Stimulated activated CD4-positive, alpha-beta T cell treated with anti-CD3 and anti-CD28 coated beads, Interleukin-1b, Interleukin-23, amount 100 ng/mL, for 1 hour (primary cell): ENCODE measurements at regions not wholly inside any gene's neighbourhood (a gene's known extent, or its start where the extent isn't known, plus 50 kb on each side); places are given as distances from the start of the nearest gene placed in this dataset.

Experiments used
- DNase-seq, 2 donors: peaks; one replicate each; pipeline ENCODE4 v3.0.0-alpha.2; 2020; ENCODE audit warnings: low read depth in 2 of 2

DNA sequence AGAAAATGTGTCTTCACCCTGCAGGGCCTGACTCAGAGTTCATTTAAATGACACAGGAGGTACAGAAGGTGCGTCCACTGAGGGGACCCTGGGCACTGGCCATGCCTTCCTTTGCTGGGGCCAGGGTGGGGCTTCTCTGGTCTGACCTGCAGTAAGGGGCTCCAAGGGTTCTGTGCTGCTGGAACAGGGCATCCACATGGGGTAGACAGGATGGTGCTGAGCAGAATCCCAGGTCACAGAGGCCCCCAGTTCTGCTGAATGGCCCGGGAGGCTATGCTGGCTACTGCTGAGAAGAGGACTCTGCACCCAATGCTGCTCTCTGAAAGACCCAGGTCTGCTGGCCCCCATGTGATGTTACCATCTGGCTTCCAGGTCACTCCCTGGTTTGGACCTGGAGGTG, 150.4 kb upstream of the GGTLC1 start:
- no peak for DNase-seq

DNA sequence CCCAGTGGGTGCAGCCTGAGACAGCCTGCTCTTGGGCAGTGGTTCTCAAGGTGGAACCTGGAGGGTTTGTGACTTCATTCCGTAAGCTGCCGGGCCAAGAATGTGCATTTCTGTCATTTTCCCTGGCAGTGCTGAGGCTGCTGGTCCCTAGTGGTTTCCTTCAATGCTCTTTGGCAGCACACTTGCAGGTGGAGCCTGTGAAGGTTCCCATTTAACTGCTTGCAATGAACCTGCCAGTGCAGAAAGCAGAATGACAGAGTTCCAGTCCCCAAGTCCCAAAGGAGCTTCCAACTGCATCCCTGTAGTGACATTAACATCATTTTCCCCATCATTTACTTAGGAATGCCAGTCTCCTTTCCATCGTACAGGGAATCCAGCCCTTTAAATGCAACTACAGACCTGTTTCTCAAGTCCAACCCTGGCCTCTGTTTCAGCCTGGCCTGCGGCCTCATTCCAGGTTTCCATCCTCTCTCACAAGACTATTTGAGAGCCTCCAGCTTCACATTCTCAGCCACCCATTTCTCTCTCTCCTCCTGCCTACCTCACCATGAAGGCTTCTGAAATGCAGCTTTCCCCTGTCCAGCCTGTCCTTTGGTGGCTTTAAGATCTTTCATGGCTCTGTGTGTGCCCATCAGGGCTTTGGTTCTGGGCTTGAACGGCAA, 149.7 kb upstream of the GGTLC1 start:
- no peak for DNase-seq

DNA sequence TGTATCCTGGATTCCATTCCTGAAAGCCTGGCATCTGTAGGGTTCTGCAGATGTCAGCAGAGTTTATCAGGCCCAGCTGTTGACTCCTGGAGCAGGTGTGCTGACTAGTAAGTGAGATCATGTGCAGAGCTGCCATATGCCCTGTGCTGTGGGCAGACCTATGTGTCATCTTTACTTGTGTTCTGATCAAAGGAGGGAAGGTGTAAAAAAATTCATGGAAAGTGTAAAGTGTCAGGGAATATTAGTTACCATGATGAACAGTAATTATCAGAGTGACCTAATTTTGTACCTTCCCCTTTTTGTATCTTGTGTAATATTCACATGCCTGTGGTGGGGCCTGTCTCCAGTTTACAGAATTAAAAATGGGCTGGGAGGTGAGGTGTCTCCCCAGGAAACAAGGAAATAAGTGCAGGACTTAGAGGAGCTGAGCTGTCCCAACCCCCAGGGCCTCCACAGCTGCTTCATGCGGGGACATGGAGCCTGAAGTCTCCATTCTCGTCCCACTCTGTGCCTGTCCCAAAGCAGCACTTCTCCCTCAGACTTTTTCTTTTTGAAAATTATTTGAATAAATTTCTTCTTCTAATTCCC, 148.2 kb upstream of the GGTLC1 start:
- no peak for DNase-seq

DNA sequence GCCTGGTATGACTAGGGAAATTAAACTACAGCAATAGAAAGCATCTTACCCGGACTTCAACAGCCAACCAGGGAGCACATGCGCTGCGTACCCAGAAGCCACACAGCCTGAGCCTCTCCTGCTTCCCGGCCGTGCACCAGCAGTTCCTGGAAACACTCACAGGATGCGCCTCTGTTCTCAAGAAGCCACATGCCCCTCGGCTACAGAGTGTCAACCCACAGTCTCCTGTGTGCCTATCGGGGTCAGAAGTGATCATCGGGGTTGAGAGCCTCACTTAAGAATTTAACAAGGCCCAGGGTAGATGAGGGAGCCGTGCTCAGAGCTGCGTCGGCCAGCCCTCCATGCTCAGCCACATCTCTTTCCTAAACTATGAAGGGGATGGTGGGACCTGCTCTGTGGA, 147.2 kb upstream of the GGTLC1 start:
- DNase-seq: no peak

DNA sequence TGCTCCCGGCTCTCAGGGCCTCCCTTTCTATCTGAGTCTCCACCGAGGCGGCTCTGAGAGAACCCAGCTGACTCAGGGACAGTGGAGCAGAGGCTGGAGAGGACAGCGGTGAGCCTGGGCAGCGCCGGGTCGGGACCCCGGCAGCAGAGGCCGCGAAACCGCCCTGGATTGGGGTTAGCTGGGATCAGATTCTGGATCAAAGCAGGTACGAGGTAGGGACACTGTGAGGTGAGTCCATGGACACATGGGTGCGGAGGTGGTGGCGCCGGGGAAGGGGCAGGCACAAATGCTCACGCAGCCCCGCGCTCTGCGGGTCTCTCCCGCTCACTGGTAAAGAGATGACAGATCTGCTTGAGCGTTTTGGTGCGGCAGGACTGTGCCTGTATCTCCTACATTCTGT, 146.4 kb upstream of the GGTLC1 start:
- DNase-seq: no peak

DNA sequence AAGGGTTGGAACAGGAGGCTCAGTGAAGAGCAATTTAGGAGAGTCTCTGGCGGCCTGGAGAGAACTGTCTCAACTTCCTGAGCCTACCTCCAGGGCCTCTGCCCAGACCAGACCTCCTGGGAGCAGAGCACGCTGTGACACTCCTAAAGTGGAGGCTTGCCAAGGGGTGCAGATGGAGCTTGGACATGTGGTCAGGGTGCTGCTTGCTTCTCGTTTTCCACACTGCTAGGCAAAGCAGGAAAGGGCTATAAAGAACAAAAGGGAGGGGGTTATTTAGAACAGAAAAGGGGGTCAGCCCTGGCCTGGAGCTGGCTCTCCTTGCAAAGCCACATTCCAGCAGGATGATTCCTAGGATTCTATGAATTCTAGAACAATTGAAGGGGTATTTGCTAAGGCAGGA, 145.7 kb upstream of the GGTLC1 start:
- DNase-seq: no peak

DNA sequence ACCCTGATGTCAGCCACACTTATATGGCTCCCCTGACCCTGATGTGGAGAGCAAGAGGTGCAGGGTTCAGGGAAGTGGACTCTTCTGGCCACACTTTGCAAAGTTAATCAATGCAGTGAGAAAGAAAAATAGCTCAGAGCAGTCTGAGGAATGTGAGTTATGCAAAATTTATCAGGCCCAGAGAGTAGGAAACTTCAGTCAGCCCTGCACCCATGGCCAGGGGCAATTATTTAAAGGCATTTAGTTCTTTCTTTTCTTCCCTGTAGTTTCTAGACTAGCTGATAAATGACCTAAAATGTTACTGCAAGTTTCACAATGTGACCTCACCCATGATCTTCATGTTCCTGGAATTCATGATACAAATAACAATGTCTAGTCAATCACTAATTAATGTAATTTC, 143.7 kb upstream of the GGTLC1 start:
- DNase-seq: no peak

DNA sequence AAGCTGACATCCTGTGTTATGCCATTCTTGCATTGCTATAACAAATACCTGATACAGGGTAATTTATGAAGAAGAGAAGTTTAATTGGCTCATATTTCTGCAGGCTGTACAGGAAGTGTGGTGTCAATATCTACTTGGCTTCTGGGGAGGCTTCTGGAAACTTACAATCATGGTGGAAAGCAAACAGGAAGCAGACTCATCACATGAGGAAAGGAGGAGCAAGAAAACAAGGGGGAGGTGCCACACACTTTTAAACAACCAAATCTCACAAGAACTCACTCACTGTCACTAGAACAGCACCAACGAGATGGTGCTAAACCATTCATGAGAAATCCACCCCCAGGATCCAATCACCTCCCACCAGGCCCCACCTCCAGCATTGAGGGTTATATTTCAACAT, 143.1 kb upstream of the GGTLC1 start:
- DNase-seq: no peak

DNA sequence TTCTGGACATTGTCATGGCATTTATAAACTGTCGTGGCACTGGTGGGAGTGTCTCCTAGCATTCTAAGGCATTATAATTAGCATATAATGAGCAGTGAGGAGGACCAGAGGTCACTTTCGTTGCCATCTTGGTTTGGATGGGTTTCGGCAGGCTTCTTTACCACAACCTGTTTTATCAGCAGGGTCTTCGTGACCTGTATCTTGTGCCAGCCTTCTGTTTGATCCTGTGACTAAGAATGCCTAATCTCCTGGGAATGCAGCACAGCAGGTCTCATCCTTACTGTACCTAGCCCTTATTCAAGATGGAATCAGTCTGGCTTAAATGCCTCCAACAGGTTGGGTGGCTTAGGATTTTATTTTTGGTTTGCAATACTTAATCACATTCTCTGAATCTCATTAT, 142.7 kb upstream of the GGTLC1 start:
- no peak for DNase-seq

DNA sequence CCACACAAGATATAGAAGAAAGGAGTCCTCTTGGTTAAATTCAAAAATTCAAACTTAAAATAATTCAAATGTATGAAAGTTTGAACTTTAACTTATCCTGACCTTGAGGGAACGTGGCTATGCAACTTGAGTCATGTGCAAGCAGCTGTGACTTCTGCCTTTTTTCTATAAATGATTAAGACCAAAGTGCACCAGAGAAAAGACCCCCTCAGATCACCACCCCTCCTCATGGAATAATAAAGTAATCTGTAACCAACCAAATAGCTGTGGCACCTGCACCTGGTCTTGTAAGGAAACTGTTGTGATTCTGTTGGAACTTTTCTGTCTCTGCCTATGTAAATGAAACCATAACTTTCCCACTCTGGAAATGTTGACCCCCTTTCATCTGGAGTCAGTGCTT, 141.1 kb upstream of the GGTLC1 start:
- DNase-seq: no peak

DNA sequence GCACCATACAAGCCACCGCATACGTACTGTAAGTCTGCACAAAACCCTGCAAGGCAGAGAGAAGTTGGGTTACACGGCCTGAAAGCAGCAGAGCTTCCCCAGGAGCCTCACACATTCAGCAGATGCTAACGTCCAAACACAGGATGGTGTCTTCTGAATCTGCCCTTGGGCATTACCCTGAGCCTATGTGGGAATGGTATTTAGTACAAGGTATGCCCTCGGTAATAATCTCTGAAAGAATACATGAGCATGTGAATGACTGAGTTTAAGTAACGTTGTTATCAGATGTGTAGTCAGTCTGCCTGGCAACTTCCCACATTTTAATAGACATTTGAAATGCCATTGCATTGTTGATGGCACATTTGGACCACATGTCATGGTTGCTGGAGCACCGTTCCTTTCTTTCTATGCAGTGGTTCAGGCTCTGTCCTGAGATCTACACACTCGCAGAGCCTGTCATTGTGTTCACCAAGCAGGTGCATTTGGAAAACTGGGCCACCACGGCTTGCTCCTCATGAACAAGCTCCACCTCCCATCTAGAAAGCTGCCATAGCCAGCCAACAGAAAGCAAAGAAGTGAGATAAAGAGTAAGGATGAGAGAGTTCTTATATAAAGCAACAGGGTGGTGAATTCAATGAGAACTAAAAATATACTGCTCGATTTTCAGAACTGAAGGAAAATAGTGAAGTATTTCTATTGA, 136.5 kb upstream of the GGTLC1 start:
- no peak for DNase-seq

DNA sequence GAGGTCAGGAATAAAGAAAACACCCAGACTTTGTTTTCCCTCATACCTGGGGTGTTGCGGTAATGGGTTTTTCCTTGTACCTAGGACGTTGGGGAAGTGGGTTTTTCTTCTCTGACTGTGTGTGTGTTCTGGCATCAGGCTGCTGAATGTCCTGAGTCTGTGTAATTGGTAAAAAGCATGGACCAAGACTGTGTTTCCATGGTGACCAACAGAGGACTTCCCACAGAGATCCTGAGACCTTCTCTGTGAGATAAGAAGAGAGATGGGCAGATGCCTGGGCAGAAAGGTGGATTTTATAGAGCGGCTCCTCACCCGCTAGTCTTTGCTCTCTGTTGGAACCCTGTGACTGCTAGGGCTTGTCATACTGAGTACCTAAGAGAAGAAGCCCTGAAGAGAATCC, 135.4 kb upstream of the GGTLC1 start:
- no peak for DNase-seq

DNA sequence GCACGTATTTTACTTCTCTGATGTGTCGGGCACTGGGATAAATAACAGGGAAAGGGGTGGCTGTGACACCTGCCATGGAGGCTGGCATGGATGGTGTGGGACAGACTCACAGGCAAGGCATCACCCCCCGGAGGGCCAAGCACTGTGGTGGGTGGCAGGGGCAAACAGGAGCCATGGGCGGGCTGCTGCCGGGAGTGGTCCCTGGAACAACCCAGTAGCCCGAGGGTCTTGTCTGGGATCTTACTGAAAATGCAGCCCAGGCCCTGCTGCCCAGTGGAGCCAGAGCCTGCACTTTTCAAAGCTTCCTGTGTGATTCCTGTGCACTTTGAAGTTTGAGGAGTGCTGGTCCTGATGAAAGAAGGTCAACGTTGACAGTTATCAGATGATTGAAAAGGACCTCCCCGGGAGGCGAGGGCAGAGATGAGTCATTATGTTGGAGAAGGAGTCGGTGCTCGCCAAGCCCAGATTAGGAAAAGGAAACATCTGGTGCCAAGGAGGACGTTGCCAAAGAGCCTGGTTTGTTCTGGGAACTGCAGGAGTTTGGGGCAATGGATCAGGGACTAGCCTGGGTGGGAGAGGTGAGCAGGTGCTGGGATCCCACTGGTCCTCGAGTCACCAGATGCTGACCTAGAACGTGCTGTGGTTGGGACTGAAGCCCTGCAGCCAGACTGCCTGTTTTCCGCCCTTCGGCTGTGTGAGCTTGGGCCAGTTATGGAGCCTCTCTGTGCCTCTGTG, 130.0 kb upstream of the GGTLC1 start:
- no peak for DNase-seq

DNA sequence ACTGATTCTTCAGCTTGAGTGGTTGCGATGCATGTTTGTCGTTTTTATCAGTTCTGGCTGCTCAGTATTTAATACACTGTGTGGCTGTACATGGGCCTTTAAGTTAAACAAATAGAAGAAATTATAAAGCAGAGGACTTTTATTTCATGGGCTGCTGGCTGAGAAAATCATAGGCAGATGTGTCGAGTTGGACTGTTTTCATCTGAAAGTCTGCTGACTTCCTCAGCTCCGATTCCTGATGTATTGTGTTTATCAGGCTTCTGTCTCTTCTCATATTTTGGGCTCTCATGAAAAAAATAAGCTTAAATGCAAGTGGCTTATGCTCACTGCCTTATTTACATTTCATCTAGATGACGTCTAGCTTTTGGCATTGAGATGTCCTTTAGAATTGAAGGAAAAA, 129.5 kb upstream of the GGTLC1 start:
- DNase-seq: no peak

DNA sequence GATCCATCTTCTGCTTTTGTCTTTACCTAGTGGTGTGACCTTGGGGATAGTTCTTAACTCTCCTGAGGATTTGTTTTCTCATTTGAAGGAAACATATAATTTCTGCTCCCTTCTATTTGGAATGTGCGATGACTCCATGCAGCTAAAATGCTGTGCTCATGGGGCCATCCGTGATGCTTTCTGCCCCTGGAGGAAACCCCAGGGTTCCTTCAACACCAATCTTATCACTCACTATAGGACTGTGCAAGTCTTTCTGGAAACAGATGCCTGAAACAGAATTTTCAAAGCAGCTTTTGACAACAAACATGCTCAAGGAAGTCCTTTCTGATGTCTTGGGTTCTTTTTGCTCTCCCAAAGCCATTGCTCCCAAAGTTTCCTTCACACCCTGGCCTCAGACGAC, 128.8 kb upstream of the GGTLC1 start:
- no peak for DNase-seq

DNA sequence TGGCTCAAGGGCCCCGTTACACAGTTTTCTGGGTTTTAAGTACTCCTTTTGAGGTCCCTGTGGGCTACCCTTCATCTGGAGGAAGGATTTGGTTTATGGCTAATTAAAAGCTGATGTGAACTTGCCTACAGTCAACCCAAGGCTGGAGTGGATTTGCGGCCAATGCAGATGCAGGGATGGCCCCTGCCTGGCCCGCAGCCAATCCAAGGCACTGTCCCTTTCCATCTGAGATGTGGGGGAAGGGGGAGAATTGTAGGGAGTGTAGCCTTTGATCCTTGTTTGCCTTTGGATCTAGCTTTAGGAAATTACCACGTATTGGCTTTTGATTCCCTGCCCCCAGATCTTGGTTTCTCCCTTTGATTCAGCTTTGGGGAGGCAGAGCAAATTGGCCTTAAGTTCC, 128.0 kb upstream of the GGTLC1 start:
- DNase-seq: no peak

DNA sequence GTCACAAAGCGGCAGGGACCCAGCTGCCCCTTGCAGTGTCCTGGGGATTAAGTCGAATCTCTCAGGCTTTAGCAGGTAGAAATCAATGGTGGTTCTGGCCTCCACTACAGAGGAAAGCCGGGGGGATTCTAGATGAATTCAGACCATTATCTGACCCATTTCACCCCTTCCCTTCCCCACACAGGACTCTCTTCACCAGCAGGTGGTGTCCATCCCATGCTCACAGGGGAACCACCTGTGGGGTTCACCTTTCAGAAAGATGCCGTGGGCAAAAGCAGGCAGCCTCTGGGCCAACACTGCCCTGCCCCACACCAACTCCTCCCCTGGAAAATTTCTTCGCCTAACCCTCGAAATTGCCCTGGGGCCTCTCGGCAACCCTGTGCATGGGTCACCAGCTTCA, 123.8 kb upstream of the GGTLC1 start:
- no peak for DNase-seq

DNA sequence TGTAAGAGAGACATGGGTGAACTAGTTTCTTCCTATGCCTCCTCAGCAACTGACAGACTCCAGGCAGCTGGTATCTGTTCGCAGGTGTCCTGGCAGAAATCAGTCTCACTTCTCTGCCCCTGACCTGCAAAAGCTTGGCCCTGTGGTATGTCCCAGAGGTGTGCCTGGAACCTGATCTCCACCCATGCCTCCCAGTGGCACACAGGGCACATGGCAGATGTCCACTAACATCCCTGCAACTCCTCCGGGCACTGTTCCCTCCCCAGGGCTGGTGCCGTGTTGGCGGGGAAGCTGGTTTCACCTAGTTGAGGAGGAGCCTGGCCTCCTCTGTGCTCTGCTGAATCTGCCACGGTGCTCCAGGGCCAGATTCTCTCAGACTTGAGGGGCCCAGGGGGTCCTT, 123.3 kb upstream of the GGTLC1 start:
- no peak for DNase-seq

DNA sequence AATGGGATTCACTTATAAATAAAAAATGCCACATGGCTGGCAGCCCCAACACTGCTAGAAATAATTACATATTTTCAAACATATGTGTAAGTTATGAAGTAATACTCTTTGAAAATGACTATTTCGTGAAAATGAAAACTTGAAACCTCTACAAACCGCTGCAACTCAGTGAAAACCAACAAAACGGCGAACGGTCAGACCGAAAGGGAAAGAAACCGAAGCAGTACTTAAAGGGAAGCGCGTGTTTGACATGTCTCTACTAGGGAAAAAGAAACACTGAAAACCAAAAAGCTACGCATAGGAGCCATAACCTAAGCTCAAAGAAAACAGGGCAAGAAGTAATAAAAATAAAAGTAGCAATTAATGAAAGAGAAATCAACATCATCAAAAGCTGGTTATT, 121.0 kb upstream of the GGTLC1 start:
- DNase-seq: no peak

DNA sequence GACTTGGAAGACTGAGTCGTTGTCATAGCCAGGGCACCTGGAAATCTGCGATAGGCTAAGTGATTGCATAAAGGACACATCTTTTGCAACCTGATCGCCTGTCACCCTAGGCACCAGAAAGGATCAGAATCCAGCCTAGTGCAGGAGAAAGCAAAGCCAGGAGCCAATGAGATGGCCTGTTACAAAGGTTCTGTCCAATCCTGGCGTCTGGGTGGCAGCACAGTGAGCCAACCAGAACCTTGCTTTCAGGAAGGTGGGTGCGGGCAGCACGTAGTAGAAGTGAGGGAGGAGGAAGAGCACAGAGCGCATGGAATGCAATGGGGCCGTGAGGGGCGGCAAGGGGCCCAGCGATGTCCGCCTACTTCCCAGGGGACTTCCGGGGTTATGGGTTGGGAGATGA, 120.4 kb upstream of the GGTLC1 start:
- DNase-seq: no peak

DNA sequence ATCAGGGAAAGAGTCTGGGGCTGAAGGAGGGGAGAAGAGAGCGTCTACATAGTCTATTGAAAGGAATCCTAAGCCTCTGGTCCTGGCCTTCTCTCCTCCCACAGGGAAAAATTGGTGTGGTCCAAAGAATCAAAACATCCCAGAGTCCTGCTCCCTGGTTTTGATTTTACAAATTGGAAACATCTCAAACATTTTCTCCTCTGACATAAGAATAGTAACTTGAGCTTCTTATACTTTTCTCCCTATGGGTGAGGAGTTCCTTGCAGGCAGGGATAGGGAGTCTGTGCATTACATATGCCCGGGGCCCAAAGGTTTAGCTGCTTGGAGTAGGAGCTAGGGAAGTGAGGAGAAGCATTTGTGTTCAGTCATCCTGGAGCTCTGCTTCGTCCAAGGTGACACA, 120.0 kb upstream of the GGTLC1 start:
- no peak for DNase-seq

DNA sequence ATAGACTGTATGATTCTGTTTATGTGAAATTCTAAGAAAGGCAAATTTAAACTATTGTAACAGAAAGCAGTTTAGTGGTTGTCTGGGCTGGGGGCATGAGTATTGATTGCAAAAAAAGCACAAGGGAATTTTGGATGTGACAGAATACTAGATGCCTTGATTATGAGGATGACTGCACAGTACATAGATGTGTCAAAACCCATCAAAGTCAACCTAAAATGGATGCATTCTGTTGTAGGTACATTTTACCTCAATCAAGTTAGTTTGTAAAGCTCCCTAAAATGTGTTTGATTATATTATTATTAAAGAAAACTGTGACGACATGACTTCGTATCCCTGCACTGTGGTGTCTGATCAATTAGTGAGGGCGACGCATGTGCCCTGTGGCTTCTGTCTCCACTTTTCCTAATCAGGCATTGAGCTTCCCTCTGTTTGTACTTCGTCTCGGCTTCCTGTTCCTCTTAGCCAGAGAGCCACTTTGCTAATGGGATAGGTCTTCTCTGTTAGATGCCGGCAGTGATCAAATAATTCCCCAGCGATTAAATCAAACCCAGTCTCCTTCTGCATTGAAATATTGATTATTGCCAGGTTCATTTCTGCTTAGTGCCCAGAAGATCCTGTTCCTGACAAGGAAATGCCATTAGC, 118.3 kb upstream of the GGTLC1 start:
- no peak for DNase-seq
